ENCODE measurements at regions not wholly inside any gene's neighbourhood (a gene's known extent, or its start where the extent isn't known, plus 50 kb on each side); places are given as distances from the start of the nearest gene placed in this dataset.

DNA sequence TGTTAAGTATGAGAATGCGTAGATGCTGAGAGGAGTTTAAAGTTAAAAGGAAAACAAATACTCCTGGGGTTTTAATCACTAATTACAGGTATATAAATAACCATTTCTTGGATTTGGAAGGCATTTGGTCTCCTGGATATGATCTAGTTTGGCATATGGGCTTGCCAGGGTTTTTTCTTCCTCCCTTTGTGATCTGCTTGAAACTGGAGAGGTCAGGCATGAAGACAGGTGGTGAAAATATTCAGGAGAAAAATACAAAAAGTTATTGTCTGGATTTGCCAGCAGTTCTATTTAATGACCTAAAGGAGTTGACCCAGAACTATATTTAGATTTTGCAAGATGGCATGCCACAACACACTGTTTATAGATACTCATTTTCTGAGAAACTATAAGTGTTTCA lies 136.3 kb downstream of the DIPK2A start:
- TF ChIP-seq EZH2 (IDR thresholded peaks at IDR 0.05; ENCODE audit: borderline replicate concordance, low read length), result no peak
- TF ChIP-seq, protein P1, sequence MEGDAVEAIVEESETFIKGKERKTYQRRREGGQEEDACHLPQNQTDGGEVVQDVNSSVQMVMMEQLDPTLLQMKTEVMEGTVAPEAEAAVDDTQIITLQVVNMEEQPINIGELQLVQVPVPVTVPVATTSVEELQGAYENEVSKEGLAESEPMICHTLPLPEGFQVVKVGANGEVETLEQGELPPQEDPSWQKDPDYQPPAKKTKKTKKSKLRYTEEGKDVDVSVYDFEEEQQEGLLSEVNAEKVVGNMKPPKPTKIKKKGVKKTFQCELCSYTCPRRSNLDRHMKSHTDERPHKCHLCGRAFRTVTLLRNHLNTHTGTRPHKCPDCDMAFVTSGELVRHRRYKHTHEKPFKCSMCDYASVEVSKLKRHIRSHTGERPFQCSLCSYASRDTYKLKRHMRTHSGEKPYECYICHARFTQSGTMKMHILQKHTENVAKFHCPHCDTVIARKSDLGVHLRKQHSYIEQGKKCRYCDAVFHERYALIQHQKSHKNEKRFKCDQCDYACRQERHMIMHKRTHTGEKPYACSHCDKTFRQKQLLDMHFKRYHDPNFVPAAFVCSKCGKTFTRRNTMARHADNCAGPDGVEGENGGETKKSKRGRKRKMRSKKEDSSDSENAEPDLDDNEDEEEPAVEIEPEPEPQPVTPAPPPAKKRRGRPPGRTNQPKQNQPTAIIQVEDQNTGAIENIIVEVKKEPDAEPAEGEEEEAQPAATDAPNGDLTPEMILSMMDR (conservative IDR thresholded peaks at IDR 0.05 in 1 of 2, IDR thresholded peaks at IDR 0.05 in 1 of 2; ENCODE audit: extremely low read depth in 1 of 2, insufficient read depth in 1 of 2, low read depth in 1 of 2, low read length in 2 of 2), result no peak
